ENCODE measurements at regions not wholly inside any gene's neighbourhood (a gene's known extent, or its start where the extent isn't known, plus 50 kb on each side); places are given as distances from the start of the nearest gene placed in this dataset.
A peak's percentile ranks its signal among the peaks of the same experiment; 100 is the strongest.

DNA sequence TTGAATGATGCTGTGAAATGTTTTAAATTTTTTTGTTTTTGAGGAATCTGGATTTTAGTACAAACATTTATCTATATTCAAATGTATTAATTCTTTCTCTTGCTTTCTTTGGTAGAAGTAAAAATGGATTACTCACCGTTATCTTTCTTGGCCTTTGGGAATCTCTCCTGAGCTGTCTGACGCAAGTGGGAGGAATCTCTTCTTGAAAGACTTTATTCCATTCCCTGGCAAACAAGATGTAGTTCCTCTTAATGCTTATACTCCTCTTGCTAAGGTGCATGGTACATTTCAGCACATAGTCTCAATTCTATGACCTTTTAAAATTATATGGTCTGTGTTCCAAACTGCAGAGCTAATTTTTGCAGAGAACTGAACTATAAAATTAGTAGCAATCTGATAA is 246.2 kb upstream of the SLC10A2 start:
- no peak for DNase-seq

DNA sequence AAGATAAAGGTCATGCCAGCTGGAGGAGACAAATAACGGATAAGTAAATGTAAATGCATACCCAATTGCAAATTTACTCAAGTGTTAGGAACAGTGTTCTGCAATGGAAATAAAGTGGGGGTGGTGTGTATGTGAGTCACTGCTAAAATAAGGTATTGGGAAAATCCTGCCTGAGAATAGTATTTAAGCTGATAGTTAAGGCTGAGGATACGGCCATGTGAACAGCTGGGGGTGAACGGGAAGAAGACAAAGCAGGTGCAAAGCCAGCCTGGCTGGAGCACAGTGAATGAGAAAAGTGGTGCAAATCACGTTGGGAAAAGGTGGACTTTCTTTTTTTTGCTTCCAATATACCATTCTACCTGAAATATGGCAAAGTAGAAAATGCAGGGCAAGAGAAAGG is 242.4 kb upstream of the SLC10A2 start:
- no peak for DNase-seq

DNA sequence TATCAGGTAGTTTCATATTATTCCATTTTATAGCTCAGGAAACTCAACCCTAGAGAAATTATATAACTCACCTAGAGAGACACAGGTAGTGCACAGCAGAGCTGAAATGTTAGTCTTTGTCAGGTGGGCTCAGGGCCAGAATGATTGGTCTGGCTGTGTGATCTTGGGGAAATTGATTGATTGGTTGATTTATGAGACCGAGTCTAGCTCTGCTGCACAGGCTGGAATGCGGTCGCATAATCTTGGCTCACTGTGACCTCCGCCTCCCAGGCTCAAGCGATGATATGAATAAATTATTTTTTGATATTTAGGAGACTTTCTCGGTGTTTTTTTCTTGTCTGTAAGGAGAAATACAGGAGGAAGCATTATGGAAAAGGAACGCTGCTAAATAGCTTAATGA is 239.9 kb upstream of the SLC10A2 start:
- no peak for DNase-seq

DNA sequence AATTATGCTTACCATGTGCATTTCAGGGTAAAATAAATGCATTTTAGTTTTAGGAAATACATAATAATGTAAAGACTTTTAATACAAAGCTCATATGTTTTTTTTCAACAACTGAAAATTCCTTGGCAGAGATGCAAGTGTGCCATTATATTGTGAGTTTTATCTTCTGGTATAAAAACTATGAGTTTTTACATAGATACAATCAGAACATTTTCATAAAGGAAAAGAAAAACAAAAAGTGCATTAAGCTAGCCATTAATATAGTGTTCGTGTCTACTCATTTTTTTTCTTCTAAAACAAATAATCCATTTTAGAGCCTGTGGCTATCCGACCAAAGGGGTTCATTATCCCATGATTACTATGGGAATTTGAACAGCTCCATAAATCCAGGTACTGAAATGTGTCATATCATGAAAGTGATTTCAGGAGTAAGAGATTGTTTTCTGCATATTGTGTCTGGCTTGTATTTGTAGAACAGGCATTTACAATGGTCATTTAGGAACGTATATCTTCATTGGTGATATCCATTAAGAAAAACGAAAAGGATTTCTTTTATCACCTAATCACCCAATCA is 236.9 kb upstream of the SLC10A2 start:
- DNase-seq = no peak

DNA sequence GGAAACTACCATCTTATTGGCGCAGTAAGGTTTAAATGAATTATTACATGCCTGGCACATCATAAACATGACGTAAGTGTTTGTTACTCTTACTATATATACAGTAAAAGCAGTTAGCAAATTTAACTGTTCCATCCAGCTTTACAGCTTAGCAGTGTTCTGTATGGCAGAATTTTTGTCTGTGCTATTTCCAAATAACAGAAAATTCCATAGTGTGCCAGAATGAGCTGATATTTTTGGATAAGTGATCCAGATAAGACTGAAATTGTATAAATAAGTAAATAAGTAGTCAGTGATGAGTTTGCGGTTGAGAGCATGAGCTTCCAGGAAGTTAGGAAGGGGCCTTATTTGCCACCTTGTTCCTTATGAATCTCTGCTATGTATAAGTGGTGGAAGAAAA is 236.5 kb upstream of the SLC10A2 start:
- no peak for DNase-seq

DNA sequence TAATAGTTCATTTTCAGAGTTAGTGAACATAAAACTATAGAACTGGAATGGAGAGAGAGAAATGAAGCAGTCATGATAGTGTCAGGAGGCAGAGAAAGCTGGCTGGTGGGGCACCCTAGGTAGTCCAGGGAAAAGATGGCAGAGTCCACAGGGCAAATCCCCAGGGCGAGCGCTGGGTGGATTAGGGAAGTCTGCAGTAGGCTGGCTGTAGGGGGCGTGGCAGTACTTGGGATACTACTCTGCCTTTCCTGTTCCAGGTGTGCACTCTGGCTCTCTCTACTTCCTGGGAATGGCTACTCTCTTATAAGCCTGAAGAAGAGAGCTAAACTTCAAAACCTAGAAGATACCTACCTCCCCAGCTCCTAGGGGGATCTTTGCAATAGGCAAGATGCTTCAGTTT is 232.9 kb upstream of the SLC10A2 start:
- no peak for DNase-seq

DNA sequence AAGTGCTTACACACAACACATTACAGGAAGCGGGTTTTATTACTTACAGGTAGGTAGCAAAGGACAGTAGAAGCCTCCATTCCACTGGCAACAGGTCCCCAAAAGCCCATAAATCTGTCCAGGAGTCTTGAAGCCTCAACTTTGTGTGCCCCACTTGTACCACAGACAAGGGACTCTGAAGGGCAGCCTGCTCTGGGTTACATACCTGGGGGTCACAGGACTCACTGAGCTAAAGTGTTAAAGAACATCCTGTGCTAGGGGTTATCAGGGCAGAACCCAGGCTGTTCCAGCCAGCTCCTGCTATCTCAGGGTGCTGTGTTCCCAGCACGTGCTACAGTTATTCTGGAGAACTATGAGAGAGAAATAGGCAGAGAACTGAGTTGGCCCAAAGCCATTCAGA is 230.9 kb upstream of the SLC10A2 start:
- no peak for DNase-seq

DNA sequence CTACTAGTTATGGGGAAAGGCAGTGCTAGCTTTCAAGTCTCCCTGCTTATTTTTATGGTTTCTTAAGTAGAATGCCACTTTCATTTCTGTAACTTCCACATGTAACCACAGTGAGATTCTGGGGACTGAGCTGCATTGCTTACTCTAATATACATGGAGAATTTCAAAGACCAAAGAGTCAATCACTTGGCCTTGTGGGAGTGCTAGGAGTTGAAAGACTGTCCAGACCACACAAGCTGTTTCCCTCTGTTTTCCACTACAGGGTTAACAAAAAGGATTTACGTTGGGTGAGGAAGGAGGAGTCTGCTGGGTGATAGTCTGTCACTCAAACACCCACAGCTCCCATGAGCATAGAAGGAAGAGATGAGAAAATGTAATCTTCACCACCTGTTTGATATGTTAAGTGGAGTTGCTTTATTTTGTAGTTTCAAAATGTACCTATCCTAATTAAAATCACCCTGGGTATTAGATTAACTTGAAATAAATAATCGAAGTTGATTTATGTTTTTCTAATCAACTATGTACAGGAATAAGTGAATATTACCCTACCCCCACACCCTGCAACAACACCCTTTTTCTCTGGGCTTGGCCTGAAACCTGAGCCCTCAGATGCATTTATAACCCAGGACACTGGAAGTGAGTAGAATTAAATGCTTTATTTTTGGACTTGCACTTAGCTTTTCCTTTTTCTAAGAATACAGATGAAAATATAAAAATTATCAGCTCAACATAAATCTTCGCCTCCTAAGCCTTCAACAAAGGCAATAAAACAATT is 225.8 kb upstream of the SLC10A2 start:
- no peak for DNase-seq

DNA sequence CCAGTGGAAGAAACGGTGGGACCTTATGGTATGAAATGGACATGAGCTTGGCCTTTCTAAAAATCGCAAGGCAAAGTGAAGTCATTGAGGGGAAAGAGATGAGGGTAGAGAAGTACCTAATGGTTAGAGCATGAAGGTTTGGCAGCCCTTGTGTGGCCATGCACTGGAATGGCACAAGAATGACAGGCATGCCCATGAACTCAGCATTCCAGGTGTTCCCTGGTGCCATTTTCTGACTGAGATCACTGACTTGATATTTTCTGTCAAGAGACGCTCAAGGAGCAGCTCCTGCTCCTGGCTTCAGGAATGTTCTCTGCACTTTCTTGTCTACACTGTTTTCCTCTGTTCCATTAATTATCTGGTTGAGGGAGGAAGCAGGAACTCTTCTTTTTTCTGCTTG is 225.0 kb upstream of the SLC10A2 start:
- no peak for DNase-seq

DNA sequence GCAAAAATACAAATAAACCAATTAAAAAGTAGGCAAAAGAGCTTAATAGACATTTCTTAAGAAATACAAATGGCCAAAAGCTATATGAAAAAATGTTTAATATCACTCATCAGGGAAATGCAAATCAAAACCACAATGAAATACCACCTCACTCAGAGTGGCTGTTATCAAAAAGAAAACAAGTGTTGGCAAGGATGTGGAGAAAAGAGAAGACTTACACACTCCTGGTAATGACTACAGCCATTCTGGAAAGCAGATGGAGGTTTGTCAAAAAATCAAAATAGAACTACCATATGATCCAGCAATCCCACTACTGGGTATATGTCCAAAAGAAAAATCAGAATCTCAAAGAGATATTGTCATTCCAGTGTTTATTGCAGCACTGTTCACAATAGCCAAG is 223.5 kb upstream of the SLC10A2 start:
- no peak for DNase-seq

DNA sequence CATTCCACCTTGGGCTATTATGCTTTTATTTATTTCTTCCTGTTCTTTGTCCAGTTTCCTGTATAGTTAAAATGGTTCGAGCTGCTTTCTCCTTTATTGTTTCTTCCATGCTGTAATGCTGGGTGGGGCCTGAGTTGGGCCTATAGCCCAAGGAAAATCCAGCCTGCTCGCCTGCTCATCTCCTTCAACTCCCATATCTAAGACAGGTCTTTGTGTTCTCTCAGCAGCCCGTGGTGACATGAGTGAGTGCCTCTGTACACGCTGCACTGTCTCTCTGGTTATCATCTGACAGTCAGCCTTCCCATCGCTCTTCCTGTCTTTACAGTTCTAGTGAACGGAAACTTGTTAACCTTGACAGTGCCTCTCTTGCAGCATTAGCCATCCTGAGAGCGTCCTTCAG is 221.9 kb upstream of the SLC10A2 start:
- DNase-seq = no peak

DNA sequence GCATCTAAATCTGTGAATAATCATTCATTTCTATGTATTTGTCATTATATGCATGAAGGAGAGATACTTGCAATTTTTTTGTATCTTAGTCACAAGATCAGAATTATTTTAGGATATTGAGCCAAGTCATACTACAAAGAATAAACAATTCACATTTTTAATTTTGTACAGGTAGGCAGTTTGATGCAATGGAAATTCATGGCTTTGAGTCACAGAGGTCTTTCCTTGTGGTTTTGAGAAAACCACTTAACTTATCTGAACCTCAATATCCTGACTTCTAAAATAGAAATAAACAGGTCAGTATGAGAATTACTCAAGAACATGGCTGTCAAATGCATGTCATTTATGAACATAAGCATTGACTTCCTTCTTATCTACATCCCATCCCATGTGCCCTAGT is 221.4 kb upstream of the SLC10A2 start:
- DNase-seq = peak; percentile 55

DNA sequence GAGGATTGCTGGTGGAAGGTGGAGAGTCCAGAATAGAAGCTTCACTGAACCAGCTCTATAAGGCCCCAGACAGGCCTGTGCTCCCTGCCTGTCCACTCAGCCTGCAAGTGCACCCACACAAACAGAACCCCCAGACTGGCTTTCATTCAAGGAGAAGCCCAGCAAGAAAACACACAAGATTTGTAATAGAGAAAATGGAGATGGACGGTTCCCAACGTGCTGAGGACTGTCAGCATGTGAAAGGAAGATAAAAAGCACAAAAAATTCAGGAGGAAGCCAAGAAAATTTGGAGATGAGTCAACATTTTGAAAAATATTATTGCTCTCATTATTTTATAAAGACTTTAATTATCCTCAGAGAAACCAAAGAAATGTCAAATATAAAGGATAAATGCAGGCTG is 218.2 kb upstream of the SLC10A2 start:
- no peak for DNase-seq

DNA sequence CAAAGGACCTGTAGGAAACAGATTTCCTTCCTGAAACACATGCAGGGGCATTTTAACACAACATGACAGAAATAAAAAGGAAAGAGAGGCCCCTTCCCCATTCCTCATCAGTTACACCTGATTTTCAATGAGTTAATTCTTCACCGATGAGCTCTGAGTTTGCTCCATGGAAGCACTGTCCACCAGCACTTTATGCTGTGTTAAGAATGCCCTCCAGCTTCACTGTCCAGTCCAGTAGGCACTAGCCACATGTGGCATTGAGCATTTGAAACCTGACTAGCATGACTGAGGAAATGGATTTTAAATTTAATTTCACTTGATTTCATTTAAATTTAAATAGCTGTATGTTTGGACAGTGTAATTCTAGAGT is 217.2 kb upstream of the SLC10A2 start:
- DNase-seq = no peak

DNA sequence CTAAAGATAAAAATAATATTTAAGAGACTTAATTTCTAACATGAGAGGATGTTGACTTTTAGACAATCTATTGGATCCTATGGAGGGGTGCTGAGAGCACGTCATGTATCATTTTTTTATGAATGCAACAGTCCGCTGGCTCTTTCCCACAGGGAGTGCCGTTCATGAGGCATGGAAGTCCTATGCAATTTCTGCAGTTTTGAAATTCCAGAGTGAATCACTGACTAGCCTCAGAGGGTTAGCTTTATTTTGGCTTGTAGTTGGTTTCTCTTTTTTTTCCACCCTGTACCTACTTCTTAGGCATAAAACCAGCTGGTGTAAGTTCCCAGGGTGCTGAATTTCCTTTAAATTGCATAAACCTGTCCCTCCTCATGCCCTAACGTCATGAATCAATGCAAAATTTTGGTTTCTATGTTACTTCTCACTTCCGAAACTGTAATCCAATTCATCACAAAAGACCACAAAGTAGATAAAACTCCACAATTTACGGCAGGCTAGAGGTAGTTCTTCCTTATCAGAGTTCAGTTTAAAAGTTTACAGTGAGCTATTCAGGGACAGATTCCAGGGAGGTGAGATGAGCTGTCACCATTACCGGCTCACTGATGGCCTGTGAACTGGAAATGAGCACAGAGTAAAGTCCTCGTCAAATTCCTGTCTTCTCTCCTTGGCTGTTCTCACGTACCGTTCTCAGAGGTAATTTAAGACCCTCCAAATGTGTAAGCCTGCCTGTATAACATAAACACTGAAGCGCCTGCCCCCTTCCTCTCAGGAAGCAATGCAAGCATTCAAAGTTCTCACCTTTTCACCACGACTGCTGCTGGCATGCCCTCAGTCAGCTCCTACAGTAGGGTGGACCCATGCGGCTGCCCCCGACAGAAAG is 216.6 kb upstream of the SLC10A2 start:
- DNase-seq = peak; percentile 89

DNA sequence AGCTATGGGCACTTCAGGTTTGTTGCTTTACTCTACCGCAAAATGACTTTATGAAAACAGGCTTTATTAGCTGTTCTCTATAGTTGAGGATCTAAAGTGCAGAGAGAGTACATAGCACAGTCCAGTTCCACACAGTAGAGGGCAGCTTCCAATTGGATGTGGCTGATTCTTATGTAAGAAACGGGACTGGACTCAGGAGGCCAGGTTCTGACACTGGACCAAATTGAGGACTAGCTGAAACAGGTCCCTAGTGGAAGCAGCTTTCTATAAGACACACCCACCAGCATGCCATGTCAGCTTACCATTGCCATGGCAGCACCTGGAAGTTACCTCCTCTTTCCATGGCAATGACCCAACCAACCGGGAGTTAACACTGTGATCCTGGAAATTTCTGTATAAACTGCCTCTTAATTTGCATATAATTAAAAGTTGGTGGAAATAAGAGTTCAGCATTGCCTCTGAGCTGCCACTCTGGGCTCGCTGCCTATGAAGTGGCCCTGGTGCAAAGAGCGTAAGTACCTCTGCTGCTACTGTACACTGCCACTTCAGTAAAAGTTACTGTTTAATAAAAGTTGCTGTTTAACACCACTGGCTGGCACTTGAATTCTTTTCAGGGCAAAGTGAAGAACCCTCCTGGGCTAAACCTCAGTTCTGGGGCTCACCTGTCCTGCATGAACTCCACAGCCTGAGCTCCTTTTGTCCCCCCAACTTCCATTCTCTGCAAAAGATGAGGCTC is 211.9 kb upstream of the SLC10A2 start:
- no peak for DNase-seq

DNA sequence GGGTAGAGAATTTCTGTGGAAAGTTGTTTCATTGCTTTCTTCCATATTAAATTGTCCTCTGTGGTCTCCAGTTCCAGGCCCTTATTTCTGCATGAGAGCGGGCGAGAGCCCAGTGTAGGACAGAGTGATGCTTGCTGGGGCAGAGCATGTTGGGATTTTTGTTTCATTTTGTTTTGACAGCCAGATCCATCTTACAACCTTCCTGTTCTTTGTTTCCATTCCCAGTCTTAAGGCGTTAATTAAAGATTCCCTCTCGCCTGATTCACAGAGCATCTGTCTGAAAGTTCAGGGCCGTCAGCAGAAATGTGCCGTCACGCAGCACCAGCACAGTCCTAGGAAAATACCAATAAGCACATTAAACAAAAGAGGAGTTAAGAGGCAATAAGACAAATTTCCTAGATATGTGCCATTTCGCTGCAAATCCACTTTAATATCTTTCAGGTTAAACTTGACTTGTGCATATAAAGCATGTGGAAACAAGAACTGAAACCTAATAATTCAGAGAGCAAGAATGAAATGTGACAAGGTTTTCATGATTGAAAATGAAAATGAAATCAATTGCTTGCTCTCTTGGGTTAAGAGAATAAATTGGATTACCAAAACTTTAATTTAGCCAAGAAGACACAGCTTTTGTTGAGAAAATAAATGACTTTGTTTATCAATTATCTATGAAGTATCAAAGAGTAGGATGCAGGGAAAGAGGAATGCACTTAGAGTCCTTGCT is 210.7 kb upstream of the SLC10A2 start:
- DNase-seq = no peak

DNA sequence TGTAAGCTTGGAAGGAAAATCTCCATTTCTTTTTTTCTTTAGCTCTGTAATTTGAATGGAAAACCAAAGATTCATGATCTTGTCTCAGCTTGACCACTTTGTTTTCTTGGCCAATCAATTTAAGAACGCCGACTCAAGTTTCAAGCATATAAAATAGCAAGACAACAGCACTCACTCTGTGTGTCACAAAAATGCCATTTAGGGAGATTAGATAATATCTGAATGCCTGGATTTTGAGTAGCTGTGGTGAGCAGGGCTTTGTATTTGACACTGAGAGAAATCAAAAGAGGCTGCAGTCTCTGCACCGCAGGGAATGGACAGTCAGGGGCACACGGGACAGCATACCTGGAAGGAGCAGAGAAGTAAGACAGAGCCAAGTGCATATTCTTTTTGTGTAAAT is 209.5 kb upstream of the SLC10A2 start:
- DNase-seq = no peak

DNA sequence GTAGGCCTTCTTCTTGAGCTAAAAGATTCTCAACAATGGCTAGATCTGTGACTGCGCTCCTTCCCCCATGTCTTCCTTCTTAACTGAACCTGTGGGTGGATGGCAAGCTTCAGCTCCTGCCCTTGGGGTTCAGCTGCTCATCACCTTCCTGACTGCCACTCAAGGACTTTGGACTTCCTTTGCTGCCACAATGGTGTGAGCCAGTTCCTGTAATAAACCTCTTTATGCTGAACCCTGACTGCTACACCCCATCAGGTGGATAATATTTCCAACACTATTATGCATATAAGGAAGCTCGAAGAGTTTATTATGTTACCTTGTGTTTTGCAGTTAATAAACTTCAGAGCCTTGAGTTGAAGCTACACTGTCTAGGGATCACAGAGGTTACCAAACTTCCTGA is 208.9 kb upstream of the SLC10A2 start:
- DNase-seq = no peak

DNA sequence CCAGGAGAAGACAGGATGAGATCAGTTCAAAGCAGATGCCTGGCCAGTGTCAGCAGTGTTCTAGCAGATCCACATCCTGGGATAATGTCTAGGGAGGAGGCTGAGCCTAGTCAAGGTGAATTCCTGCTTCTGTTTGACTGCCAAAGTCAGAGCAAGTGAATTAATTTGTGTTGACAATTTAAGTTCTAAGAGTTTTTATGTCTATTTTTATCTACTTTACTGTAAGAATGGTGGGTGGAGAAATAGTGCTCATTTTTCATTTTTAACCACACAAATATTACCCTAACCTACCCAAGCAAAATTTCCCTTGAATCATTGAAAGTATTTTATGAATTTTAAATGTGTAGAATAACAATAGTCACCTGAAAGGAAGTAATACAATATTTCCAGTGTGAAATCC is 207.6 kb upstream of the SLC10A2 start:
- DNase-seq = no peak

DNA sequence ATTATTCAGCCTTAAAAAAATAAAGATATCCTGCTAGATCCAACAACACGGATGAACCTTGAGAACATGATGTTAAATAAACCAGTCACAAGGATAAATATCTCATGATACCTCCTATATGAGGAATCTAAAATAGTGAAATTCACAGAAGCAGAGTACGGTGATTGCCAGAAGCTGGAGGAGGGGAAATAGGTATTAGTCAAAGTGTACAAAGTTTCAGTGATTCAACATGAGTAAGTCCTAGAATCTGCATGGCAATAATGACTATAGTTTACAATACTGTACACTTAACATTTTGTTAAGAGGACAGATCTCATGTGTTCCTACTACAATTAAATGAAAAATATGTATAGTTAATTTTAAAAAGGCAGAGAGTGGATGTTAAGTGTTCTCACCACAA is 206.6 kb upstream of the SLC10A2 start:
- DNase-seq = peak; percentile 11

DNA sequence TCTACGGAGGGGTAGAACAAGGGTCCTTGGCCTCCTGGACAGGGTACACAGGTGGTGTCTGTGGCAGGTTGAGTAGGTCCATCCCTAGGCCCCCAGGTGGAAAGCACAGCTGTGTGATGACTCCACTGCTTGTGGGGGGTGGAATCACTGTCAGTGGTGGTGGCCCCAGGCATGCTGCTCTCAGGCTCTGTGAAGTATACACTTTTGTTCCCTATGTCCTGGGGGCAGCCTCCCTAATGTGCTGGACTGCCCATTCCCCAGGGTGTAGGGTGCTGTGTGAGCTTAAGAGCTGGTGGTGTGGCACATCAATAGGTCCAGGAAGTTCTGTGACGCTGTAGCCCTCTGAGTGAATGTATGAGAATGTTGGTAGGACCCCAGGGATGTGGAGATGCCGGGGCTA is 197.2 kb upstream of the SLC10A2 start:
- no peak for DNase-seq

Measured in fibroblast of skin of right quadriceps (primary cell).